ENCODE measurements at regions not wholly inside any gene's neighbourhood (a gene's known extent, or its start where the extent isn't known, plus 50 kb on each side); places are given as distances from the start of the nearest gene placed in this dataset.

GRCh38 chr12:116642683-116643082, 83.5 kb downstream of the MAP1LC3B2 start:
- ATAC-seq = no peak
- no peaks in the 10 kb centered on the region for H3K36me3 Mint-ChIP-seq
- H3K27ac Mint-ChIP-seq = no peak overlapping the region
- no peak for DNase-seq
- no peak overlapping the region for H3K4me3 Mint-ChIP-seq
- CTCF ChIA-PET = no interaction called here
- peaks cover 3% of the 10 kb centered on the region for H3K27me3 Mint-ChIP-seq
- H3K4me1 Mint-ChIP-seq = no peaks in the 10 kb centered on the region
- peaks cover 3% of the 10 kb centered on the region for H3K9me3 Mint-ChIP-seq (ENCODE audit: low read depth)

GRCh38 chr12:116642106-116642505, 82.9 kb downstream of the MAP1LC3B2 start:
- Mint-ChIP-seq H3K27me3 (peaks cover 2% of the 10 kb centered on the region), H3K4me3 (no peak overlapping the region), H3K9me3 (ENCODE audit: low read depth) (peaks cover 3% of the 10 kb centered on the region), H3K4me1 (no peaks in the 10 kb centered on the region), H3K36me3 (no peaks in the 10 kb centered on the region), H3K27ac (no peak overlapping the region)
- ATAC-seq = no peak
- CTCF ChIA-PET = no interaction called here
- no peak for DNase-seq

- ATAC-seq = no peak
- Mint-ChIP-seq H3K36me3 (no peaks in the 10 kb centered on the region), H3K27ac (no peak overlapping the region), H3K4me1 (no peaks in the 10 kb centered on the region), H3K4me3 (no peak overlapping the region), H3K9me3 (ENCODE audit: low read depth) (peaks cover 3% of the 10 kb centered on the region), H3K27me3 (peaks cover 18% of the 10 kb centered on the region)
- DNase-seq = no peak
- CTCF ChIA-PET = no interaction called here
Measured at GRCh38 chr12:116640281-116640680, 81.1 kb downstream of the MAP1LC3B2 start.

- Mint-ChIP-seq H3K27me3 (peaks cover 22% of the 10 kb centered on the region), H3K36me3 (no peaks in the 10 kb centered on the region), H3K27ac (no peak overlapping the region), H3K9me3 (ENCODE audit: low read depth) (peaks cover 1% of the 10 kb centered on the region), H3K4me1 (no peaks in the 10 kb centered on the region), H3K4me3 (no peak overlapping the region)
- no peak for ATAC-seq
- no peak for DNase-seq
- CTCF ChIA-PET = no interaction called here
Measured at GRCh38 chr12:116639765-116640164, 80.6 kb downstream of the MAP1LC3B2 start.

- ATAC-seq (no peak), DNase-seq (no peak)
- Mint-ChIP-seq H3K4me3 (no peak overlapping the region), H3K9me3 (ENCODE audit: low read depth) (no peaks in the 10 kb centered on the region), H3K36me3 (no peaks in the 10 kb centered on the region), H3K27ac (no peak overlapping the region), H3K4me1 (no peaks in the 10 kb centered on the region), H3K27me3 (peaks cover 31% of the 10 kb centered on the region)
- CTCF ChIA-PET = interaction anchor here (1.1 kb wide), 1 partner anchor 121 kb away, joined by 3 read pairs; no protein-coding TSS in a partner anchor
Measured at GRCh38 chr12:116638376-116638775, 79.2 kb downstream of the MAP1LC3B2 start.

GRCh38 chr12:116637589-116638150, 78.5 kb downstream of the MAP1LC3B2 start:
- ATAC-seq (no peak), DNase-seq (no peak)
- Mint-ChIP-seq H3K9me3 (ENCODE audit: low read depth) (no peaks in the 10 kb centered on the region), H3K27me3 (peaks cover 35% of the 10 kb centered on the region), H3K27ac (no peak overlapping the region), H3K4me1 (no peaks in the 10 kb centered on the region), H3K4me3 (no peak overlapping the region), H3K36me3 (no peaks in the 10 kb centered on the region)
- CTCF ChIA-PET = no interaction called here

- no peak overlapping the region for H3K4me3 Mint-ChIP-seq
- H3K27me3 Mint-ChIP-seq = peaks cover 33% of the 10 kb centered on the region
- DNase-seq = no peak
- H3K36me3 Mint-ChIP-seq = no peaks in the 10 kb centered on the region
- H3K27ac Mint-ChIP-seq = no peak overlapping the region
- no peak for ATAC-seq
- CTCF ChIA-PET = no interaction called here
- H3K9me3 Mint-ChIP-seq (ENCODE audit: low read depth) = no peaks in the 10 kb centered on the region
- H3K4me1 Mint-ChIP-seq = no peaks in the 10 kb centered on the region
Measured at GRCh38 chr12:116636608-116637519, 77.7 kb downstream of the MAP1LC3B2 start.

GRCh38 chr12:116635487-116635886, 76.3 kb downstream of the MAP1LC3B2 start:
- Mint-ChIP-seq H3K9me3 (ENCODE audit: low read depth) (no peaks in the 10 kb centered on the region), H3K4me3 (no peak overlapping the region), H3K36me3 (no peaks in the 10 kb centered on the region), H3K27me3 (peaks cover 33% of the 10 kb centered on the region), H3K4me1 (no peaks in the 10 kb centered on the region), H3K27ac (no peak overlapping the region)
- CTCF ChIA-PET = no interaction called here
- DNase-seq (no peak), ATAC-seq (no peak)

GRCh38 chr12:116633476-116633875, 74.3 kb downstream of the MAP1LC3B2 start:
- H3K27ac Mint-ChIP-seq = no peak overlapping the region
- ATAC-seq (no peak), DNase-seq (no peak)
- no peaks in the 10 kb centered on the region for H3K36me3 Mint-ChIP-seq
- CTCF ChIA-PET = no interaction called here
- H3K4me1 Mint-ChIP-seq = no peaks in the 10 kb centered on the region
- no peak overlapping the region for H3K4me3 Mint-ChIP-seq
- H3K27me3 Mint-ChIP-seq = peaks cover 45% of the 10 kb centered on the region
- no peaks in the 10 kb centered on the region for H3K9me3 Mint-ChIP-seq (ENCODE audit: low read depth)

- no peak overlapping the region for H3K4me3 Mint-ChIP-seq
- ATAC-seq (no peak), DNase-seq (no peak)
- H3K27me3 Mint-ChIP-seq = peaks cover 41% of the 10 kb centered on the region
- H3K27ac Mint-ChIP-seq = no peak overlapping the region
- CTCF ChIA-PET = no interaction called here
- H3K9me3 Mint-ChIP-seq (ENCODE audit: low read depth) = no peaks in the 10 kb centered on the region
- H3K4me1 Mint-ChIP-seq = no peaks in the 10 kb centered on the region
- no peaks in the 10 kb centered on the region for H3K36me3 Mint-ChIP-seq
Measured at GRCh38 chr12:116631619-116632018, 72.4 kb downstream of the MAP1LC3B2 start.

- Mint-ChIP-seq H3K27ac (no peak overlapping the region), H3K27me3 (peaks cover 33% of the 10 kb centered on the region), H3K9me3 (ENCODE audit: low read depth) (no peaks in the 10 kb centered on the region), H3K36me3 (no peaks in the 10 kb centered on the region), H3K4me3 (no peak overlapping the region), H3K4me1 (no peaks in the 10 kb centered on the region)
- ATAC-seq (no peak), DNase-seq (no peak)
- CTCF ChIA-PET = no interaction called here
Measured at GRCh38 chr12:116630762-116631161, 71.6 kb downstream of the MAP1LC3B2 start.

GRCh38 chr12:116629480-116629879, 70.3 kb downstream of the MAP1LC3B2 start:
- Mint-ChIP-seq H3K27me3 (peaks cover 22% of the 10 kb centered on the region), H3K36me3 (no peaks in the 10 kb centered on the region), H3K4me1 (no peaks in the 10 kb centered on the region), H3K27ac (no peak overlapping the region), H3K4me3 (no peak overlapping the region), H3K9me3 (ENCODE audit: low read depth) (no peaks in the 10 kb centered on the region)
- ATAC-seq (no peak), DNase-seq (no peak)
- CTCF ChIA-PET = interaction anchor here (1.3 kb wide), 1 partner anchor 9 kb away, joined by 3 read pairs; no protein-coding TSS in a partner anchor

GRCh38 chr12:116628989-116629388, 69.8 kb downstream of the MAP1LC3B2 start:
- ATAC-seq = no peak
- Mint-ChIP-seq H3K36me3 (no peaks in the 10 kb centered on the region), H3K4me3 (no peak overlapping the region), H3K4me1 (no peaks in the 10 kb centered on the region), H3K27ac (no peak overlapping the region), H3K27me3 (peaks cover 20% of the 10 kb centered on the region), H3K9me3 (ENCODE audit: low read depth) (no peaks in the 10 kb centered on the region)
- DNase-seq = no peak
- CTCF ChIA-PET = interaction anchor here (1.3 kb wide), 1 partner anchor 9 kb away, joined by 3 read pairs; no protein-coding TSS in a partner anchor

- Mint-ChIP-seq H3K27ac (no peak overlapping the region), H3K27me3 (peaks cover 17% of the 10 kb centered on the region), H3K4me1 (no peaks in the 10 kb centered on the region), H3K4me3 (no peak overlapping the region), H3K9me3 (ENCODE audit: low read depth) (no peaks in the 10 kb centered on the region), H3K36me3 (no peaks in the 10 kb centered on the region)
- DNase-seq (no peak), ATAC-seq (no peak)
- CTCF ChIA-PET = interaction anchor here (1.3 kb wide), 1 partner anchor 8 kb away, joined by 3 read pairs; no protein-coding TSS in a partner anchor
Measured at GRCh38 chr12:116628450-116628793, 69.2 kb downstream of the MAP1LC3B2 start.

All from activated CD8-positive, alpha-beta memory T cell treated with anti-CD3 and anti-CD28 coated beads, Interleukin-2, amount 10 ng/mL, durations not matched to agents 7 days and 5 days (primary cell).